RCC 7860 (cell line): ENCODE measurements at regions not wholly inside any gene's neighbourhood (a gene's known extent, or its start where the extent isn't known, plus 50 kb on each side); places are given as distances from the start of the nearest gene placed in this dataset.

ENCODE experiments used
- DNase-seq: peaks from one replicate; pipeline ENCODE4 v3.0.0-alpha.2; 2015; ENCODE audit warnings: low spot score
- FAIRE-seq: peaks from 2 replicates; lab custom pipeline; 2012; peaks lifted over from hg19 to GRCh38; lab: Jason Lieb, UNC

DNA sequence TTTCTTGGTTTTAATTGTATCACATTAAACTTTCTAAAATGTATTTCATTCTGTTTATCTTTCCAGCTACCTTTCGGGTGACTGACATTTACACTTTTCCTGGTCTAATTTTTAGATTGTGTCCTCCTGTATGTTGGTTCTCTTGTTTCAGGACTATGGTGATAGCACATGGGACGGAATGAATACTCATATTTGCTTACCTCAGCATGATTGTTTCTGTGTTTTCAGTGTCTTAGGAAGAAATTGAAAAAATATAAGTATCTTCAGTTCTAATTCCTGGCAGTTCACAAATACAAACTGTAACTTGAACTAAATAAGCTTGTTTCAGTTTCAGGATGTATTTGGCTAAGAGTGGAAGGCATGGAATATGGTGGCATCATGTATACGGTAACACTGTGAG lies 80.1 kb upstream of the ROBO1 start:
- DNase-seq (no peak), FAIRE-seq (no peak)

DNA sequence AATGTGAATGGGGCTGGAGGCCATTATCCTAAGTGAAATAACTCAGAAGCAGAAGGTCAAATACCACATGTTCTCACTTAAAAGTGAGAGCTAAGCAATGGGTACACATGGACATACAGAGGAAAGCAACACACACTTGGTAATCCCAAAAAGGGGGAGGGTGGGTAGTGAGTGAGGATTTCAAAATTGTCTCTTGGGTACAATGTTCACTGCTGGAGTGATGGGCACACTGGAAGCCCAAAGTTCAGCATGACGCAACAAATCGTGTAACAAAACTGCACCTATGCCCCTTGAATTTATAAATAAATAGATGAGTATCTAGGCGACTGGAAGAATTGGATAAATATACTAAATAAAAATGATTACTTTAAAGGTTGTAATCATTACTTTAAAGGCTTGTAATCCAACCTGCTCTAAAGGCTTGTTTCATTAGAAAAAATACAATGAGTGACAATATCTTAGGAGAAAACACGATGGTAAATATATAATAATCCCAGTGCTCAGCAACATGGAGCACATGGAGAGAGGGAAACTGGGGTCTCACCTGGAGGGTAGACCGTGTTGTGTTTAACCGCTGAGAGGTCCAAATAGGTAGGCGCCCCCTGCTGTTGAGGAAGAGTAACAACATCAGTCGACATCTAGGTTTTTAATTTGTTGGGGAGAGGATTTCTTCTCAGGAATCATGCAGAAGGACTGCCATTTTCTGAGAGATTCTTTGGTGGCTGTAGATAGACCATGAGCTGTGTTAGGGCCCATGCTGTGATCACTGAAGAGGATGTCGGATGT lies 78.5 kb upstream of the ROBO1 start:
- DNase-seq: peak; percentile 15
- no peak for FAIRE-seq

DNA sequence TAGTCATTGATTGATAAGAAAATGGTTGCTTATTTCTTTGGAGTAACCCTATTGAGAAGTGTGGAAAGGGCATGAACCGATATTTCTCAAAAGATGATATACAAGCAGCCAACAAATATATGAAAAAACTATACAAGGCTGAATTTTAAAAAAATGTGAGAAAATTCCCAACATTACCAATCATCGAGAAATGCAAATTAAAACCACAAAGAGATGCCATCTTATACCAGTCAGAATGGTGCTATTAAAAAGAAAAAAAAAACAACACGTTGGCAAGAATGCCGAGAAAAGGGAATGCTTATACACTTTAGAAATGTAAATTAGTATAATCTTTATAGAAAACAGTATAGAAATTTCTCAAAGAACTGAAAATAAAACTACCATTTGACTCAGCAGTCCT lies 77.7 kb upstream of the ROBO1 start:
- FAIRE-seq: no peak
- no peak for DNase-seq

DNA sequence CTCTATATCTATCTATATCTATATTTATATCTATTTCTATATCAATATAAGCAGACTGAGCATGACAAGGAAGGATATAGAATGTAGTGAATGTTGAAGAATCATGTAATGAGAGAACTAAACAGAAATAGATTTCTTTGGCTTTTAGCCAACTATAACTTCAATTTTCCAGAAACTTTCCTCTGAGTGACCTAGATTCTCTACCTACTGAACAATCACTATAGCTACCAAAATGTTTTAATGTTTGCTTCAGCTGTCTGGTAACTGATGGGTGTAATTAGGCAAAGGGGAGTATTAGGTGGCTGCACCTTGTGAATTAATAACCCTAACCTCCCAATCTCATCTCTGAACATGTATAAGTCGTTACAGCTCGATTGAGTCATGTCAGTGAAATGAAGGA lies 76.4 kb upstream of the ROBO1 start:
- DNase-seq (no peak), FAIRE-seq (no peak)

DNA sequence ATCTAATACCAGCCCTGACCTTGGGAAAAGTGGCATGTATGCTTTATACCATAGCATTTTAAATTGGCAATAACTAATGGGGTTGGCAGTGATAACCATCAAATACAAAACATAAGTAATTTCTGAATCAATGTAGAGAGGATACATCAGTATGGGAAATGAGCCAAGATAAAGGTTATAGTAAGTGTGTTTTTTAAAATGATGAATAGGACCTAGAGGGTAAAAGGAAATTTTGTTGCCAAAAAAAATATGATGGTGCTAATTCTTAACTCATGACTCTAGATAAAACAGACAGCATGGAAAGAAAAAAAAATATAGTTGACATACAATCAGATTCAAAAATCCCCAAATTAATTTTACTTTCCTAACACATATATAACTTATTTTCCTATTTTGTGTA lies 75.4 kb upstream of the ROBO1 start:
- FAIRE-seq (no peak), DNase-seq (no peak)

DNA sequence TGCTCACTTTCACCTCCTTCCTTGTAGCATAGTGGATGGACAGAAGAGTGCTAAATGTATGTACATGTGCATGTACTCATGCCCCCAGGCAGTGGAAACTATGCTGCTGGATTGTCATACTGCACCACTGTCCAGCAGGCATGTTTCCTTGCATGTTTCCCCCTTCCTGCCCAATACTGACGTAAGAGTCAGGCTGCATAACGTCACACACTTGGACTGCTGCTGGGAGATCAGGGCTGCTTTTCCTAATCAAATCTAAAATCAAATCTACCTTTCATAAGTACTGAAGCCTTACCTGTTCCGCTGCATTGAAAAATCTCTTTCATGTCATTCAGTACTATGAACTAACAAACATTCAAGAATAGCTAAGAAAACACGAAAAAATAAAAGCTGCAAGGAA lies 67.9 kb upstream of the ROBO1 start:
- no peak for DNase-seq
- FAIRE-seq: no peak

DNA sequence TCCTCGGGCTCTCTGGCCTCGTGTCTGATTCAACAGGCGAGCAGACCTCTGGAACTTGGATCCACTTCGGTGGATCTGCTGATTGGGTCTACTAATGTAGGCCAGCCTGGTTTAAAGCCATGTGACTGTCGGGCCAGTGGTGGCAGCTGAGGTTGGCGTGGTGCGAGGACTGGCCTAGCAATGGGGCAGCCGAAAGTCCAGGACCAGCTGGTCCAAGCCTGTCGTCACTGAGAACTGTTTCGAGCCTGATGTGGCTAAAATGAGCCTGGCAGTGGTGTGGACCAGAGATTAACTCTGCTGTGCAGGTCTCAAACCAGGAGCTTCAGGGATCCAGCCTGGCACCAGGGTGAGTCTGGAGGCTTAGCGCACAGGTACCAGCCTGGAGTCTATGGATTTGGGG lies 56.4 kb upstream of the ROBO1 start:
- FAIRE-seq (no peak), DNase-seq (no peak)

DNA sequence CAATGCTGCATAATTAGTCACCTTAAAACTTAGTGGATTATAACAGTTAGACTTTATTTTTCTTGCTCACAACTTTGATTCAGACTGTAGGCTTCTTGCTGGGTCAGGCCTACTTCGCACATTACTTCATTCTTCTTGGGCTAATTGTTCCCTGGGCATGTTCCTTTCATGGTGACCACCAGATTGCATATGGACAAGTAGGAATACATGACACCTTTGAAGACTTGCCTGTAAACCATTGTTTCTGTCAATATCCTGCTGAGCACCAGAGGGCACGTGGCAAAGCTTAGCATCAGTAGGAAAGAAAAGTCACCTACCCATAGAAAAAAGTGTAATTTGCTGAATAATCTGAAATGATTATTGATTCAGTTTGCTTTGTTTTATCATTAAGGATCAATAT lies 54.3 kb upstream of the ROBO1 start:
- DNase-seq: no peak
- no peak for FAIRE-seq

DNA sequence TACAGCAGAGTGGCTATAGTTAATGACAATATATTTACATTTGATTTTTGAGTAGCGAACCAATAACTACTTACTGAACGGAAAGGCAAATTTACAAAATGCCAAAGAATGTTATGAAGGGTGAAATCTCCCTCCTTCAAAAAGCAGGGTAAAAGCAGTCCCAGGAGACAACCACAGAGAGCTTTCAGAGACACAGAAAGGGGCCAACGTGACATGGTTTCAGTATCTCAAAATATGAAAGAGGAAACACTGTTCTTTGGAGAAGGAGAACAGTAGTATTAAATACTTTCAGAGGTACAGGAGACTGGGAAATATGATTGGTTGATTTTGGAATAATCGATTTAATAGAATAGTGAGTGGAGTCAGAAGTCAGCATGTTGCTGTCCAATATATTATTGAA lies 52.3 kb upstream of the ROBO1 start:
- no peak for FAIRE-seq
- DNase-seq: no peak

DNA sequence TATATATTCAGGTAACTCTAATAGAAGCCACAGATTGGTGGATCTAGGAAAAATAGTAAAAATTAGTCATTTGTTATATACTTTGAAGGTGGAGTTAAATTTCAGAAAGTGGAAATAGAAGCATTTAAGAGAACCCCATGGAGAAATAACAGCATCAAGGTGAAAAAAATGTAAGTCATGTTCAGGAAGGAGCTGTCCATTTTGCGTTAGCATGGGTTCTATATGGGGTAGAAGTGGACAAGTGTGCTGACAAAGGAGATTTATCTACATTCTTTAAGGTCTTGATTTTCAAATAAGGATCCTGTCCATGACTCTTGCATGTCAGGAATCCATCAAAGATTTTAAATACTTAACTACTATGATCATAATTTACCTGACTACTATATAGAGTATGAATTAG lies 50.2 kb upstream of the ROBO1 start:
- FAIRE-seq: no peak
- DNase-seq: no peak
